Endothelial cell of umbilical vein (primary cell): ENCODE measurements at regions not wholly inside any gene's neighbourhood (a gene's known extent, or its start where the extent isn't known, plus 50 kb on each side); places are given as distances from the start of the nearest gene placed in this dataset.

Experiments used
- BruUV-seq: library from RNA; stranded (reverse); fragments of 400-500 nt; replicated peaks from 2 replicates; lab custom pipeline; 2021; lab: Mats Ljungman, UMichigan
- CTCF ChIA-PET: fragments of 300-600, 350-600 bp; sonication (Branson Sonifier 250); formaldehyde crosslinking; loops from one replicate; lab custom pipeline; 2021; ENCODE audit warnings: antibody characterized with exemption, inconsistent platforms; lab: Charles Lee
- POLR2A ChIA-PET: fragments of 300-600, 350-600 bp; sonication (Branson Sonifier 250); formaldehyde crosslinking; loops from one replicate; lab custom pipeline; 2021; ENCODE audit warnings: antibody characterized with exemption, inconsistent platforms; lab: Charles Lee
- DNase-seq: peaks from one replicate; pipeline ENCODE4 v3.0.0-alpha.2; 2011; ENCODE audit warnings: low read depth, low spot score
- FAIRE-seq: peaks from 2 replicates; lab custom pipeline; 2011; peaks lifted over from hg19 to GRCh38; lab: Jason Lieb, UNC
- H2AFZ ChIP-seq: 2 replicates; pipeline ENCODE4 v1.6.0; 2012; ENCODE audit warnings: low read depth, low read length, control low read depth, inconsistent platforms
- H3K27ac ChIP-seq: 2 replicates; pipeline ENCODE4 v1.5.1; 2011; ENCODE audit warnings: low read depth, mild to moderate bottlenecking, control low read depth, low read length, moderate library complexity; ENCODE audit not compliant: insufficient read depth
- H3K27me3 ChIP-seq, 2 experiments: 2 replicates each; pipeline versions ENCODE4 v1.6.0 to v1.6.1; 2011; ENCODE audit warnings: low read length in 2 of 2, mixed read lengths in 1 of 2; ENCODE audit not compliant: control insufficient read depth in 2 of 2, insufficient read depth in 2 of 2
- H3K36me3 ChIP-seq, 2 experiments: 2 replicates in 1 of 2; 3 replicates in 1 of 2; pipeline ENCODE4 v1.5.1; 2011; ENCODE audit warnings: low read length in 2 of 2, mild to moderate bottlenecking in 1 of 2, moderate library complexity in 1 of 2; ENCODE audit not compliant: control insufficient read depth in 2 of 2, insufficient read depth in 2 of 2; ENCODE audit errors: extremely low read depth in 1 of 2
- H3K4me1 ChIP-seq: 3 replicates; pipeline ENCODE4 v1.5.1; 2011; ENCODE audit warnings: mild to moderate bottlenecking, low read length; ENCODE audit not compliant: control insufficient read depth, insufficient read depth; ENCODE audit errors: extremely low read depth
- H3K4me2 ChIP-seq: 2 replicates; pipeline ENCODE4 v1.6.1; 2011; ENCODE audit warnings: low read length, control low read depth, mixed read lengths; ENCODE audit not compliant: insufficient read depth
- H3K4me3 ChIP-seq, 3 experiments: fragments of 200-600 bp in 1 of 3; sonication (generic), shearing (Covaris generic) in 1 of 3; replicated peaks in 1 of 3; 2 replicates each; pipeline ENCODE4 v1.5.1; 2011 to 2016; ENCODE audit warnings: control low read depth in 3 of 3, low read length in 3 of 3, mild to moderate bottlenecking in 2 of 3, inconsistent platforms in 1 of 3, low read depth in 1 of 3, moderate library complexity in 1 of 3; ENCODE audit not compliant: insufficient read depth in 1 of 3
- H3K79me2 ChIP-seq: 2 replicates; pipeline ENCODE4 v1.6.0; 2012; ENCODE audit warnings: low read length, inconsistent platforms; ENCODE audit not compliant: control insufficient read depth, insufficient read depth
- H3K9ac ChIP-seq: replicated peaks from 2 replicates; pipeline ENCODE3; 2011; ENCODE audit warnings: low read length, control low read depth; ENCODE audit not compliant: insufficient read depth; ENCODE audit errors: extremely low read depth
- H3K9me1 ChIP-seq: replicated peaks from 3 replicates; pipeline ENCODE4 v1.6.0; 2011; ENCODE audit warnings: mild to moderate bottlenecking, low read length; ENCODE audit not compliant: control insufficient read depth, insufficient read depth; ENCODE audit errors: extremely low read depth
- H3K9me3 ChIP-seq: replicated peaks from 2 replicates; pipeline ENCODE4 v1.5.1; 2012; ENCODE audit warnings: low read length, inconsistent platforms; ENCODE audit not compliant: control insufficient read depth, insufficient read depth
- H4K20me1 ChIP-seq: replicated peaks from 2 replicates; pipeline ENCODE3; 2011; ENCODE audit warnings: mild to moderate bottlenecking, low read length; ENCODE audit not compliant: control insufficient read depth, insufficient read depth; ENCODE audit errors: extremely low read depth
- CTCF ChIP-seq, 2 donors: IDR thresholded peaks; 1 replicate in 1 of 2; 2 replicates in 1 of 2; pipeline ENCODE4 v1.5.1; 2011; ENCODE audit warnings: low read length in 2 of 2, mild to moderate bottlenecking in 2 of 2, moderate library complexity in 2 of 2, control low read depth in 1 of 2, inconsistent platforms in 1 of 2, low read depth in 1 of 2; ENCODE audit not compliant: insufficient read depth in 1 of 2; ENCODE audit errors: extremely low read depth in 1 of 2
- EZH2 ChIP-seq: IDR thresholded peaks from 2 replicates; pipeline ENCODE4 v1.6.1; 2012; ENCODE audit warnings: borderline replicate concordance, low read depth, mild to moderate bottlenecking, moderate library complexity, low read length, inconsistent platforms; ENCODE audit not compliant: severe bottlenecking
- FOS ChIP-seq: IDR thresholded peaks from 2 replicates; pipeline ENCODE4 v1.6.1; 2011; ENCODE audit warnings: mild to moderate bottlenecking, low read length, moderate library complexity, borderline replicate concordance; ENCODE audit not compliant: insufficient read depth
- GATA2 ChIP-seq: IDR thresholded peaks from 2 replicates; pipeline ENCODE4 v1.7.0; 2011; ENCODE audit warnings: low read depth, mild to moderate bottlenecking, moderate library complexity, mixed read lengths, low read length; ENCODE audit not compliant: insufficient read length, insufficient read depth
- JUN ChIP-seq: IDR thresholded peaks from 2 replicates; pipeline ENCODE4 v1.6.1; 2011; ENCODE audit warnings: borderline replicate concordance, low read depth; ENCODE audit not compliant: insufficient read length, insufficient read depth
- MYC ChIP-seq: IDR thresholded peaks from one replicate; pipeline ENCODE4 v1.6.1; 2011; ENCODE audit warnings: mild to moderate bottlenecking, low read depth, low read length
- POLR2A ChIP-seq: IDR thresholded peaks from 2 replicates; pipeline ENCODE4 v1.6.1; 2012; ENCODE audit warnings: low read depth, mild to moderate bottlenecking, control low read depth, low read length
- POLR2AphosphoS5 ChIP-seq: IDR thresholded peaks from 2 replicates; pipeline ENCODE4 v1.6.1; 2012; ENCODE audit warnings: low read depth, mild to moderate bottlenecking, control low read depth, low read length, moderate library complexity; ENCODE audit not compliant: insufficient read depth
- dilution Hi-C: fragments of 300-500 bp; cut with MboI; formaldehyde crosslinking; loops from one replicate; pipeline ENCODE4 v1.15.0; 2019; ENCODE audit warnings: low sequenced_read_pairs; ENCODE audit not compliant: extremely low pct_ligation_motif_present
- intact Hi-C: fragments of 100-400 bp; cut with micrococcal nuclease; formaldehyde crosslinking; loops from one replicate; pipeline ENCODE4 v1.10.0; 2022
- TF ChIP-seq, protein P1 (sequence below): IDR thresholded peaks from 2 replicates; pipeline ENCODE4 v1.6.1; 2011; ENCODE audit not compliant: insufficient read depth, insufficient read length

DNA sequence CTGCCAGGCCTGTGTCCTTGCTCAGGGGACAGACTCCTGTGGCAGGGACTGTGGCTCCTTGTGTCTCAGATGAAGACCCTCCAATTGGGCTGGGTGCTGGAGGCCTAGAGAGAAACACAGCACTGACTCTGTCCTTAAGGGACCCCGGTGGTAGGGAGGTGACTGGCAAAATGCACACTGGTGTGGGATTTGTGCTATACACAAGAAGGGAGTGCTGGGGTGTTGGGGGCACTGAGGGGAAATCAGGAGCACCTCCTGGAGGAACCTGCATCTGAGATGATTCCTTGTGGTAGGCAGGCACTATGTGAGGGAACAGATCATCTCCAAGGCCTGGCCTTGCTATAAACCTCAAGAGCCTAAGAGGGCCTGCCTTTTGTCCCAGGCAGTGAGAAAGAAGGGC, 149.2 kb downstream of the RPS24 start:
- no peak for DNase-seq
- H3K4me1 ChIP-seq, result no peaks in the 10 kb centered on the region

DNA sequence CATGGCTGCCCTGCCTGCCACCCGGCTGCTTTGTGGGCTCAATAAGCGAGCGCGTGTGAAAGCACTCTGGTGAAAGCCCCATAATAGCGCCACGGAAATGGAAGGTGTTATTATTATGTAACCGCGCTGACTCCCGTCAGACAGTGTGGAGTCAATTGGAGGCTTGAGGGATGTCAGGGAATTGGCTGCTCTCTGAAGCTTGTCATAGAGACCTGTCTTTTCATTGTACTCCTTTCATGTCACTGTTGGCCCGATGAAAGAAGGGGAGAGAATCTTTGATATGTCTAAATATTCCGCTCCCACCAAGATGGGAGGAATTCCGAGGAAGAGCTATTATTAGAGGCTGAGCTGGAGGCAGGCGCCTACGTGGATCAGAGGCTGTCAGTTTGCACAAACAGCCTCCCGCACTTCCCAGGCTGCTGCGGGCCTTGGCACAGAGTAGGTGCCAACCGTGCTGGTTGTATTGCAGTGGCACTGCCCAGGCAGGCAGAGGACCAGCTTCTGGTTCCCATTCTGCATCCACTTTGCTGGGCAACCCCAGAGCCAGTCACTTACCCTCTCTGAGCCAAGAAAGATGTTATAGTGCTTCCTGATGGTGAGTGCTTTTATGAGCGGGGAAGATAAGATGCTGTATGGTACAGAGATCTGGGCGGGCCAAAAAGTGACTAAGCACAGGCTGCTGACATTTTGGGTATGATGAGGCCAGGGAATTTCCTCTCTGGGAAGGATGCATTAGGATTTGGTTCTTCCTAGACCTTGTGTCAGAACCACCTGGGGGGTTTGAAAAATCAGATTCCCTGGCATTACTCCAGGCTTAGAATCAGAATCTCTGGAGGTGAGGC, 151.4 kb downstream of the RPS24 start:
- dilution Hi-C loops (no loop called here), intact Hi-C loops (no loop called here)
- ChIA-PET CTCF (no interaction called here), POLR2A (no interaction called here)
- BruUV-seq, result no TSS peak
- FAIRE-seq, result no peak
- DNase-seq, result no peak
- no peak overlapping the region for H3K27ac ChIP-seq
- no peaks in the 10 kb centered on the region for H3K9me3 ChIP-seq
- H4K20me1 ChIP-seq, result no peaks in the 10 kb centered on the region
- H2AFZ ChIP-seq, result no peak overlapping the region
- H3K4me2 ChIP-seq, result no peak overlapping the region
- H3K36me3 ChIP-seq, result no peaks in the 10 kb centered on the region
- H3K4me1 ChIP-seq, result no peaks in the 10 kb centered on the region
- H3K27me3 ChIP-seq, result no peaks in the 10 kb centered on the region
- no peaks in the 10 kb centered on the region for H3K9me1 ChIP-seq
- H3K9ac ChIP-seq, result no peak overlapping the region
- TF ChIP-seq, protein P1, sequence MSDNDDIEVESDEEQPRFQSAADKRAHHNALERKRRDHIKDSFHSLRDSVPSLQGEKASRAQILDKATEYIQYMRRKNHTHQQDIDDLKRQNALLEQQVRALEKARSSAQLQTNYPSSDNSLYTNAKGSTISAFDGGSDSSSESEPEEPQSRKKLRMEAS, result no peak
- TF ChIP-seq MYC (no peak), FOS (no peak), EZH2 (no peak), GATA2 (no peak), JUN (no peak), POLR2AphosphoS5 (no peak), CTCF (IDR thresholded peaks at IDR 0.05; ENCODE audit: extremely low read depth in 1 of 2, insufficient read depth in 1 of 2, low read depth in 1 of 2, low read length in 2 of 2) (no peak), POLR2A (no peak)
- no peaks in the 10 kb centered on the region for H3K79me2 ChIP-seq
- H3K4me3 ChIP-seq, result no peak overlapping the region

More for the DNA sequence above, 149.2 kb downstream of the RPS24 start:
- Histone ChIP-seq H3K36me3 (no peaks in the 10 kb centered on the region), H3K9ac (no peak overlapping the region), H3K4me3 (no peak overlapping the region), H2AFZ (no peak overlapping the region), H3K9me3 (no peaks in the 10 kb centered on the region), H3K27me3 (no peaks in the 10 kb centered on the region), H3K4me2 (no peak overlapping the region), H3K27ac (no peak overlapping the region), H3K9me1 (no peaks in the 10 kb centered on the region), H4K20me1 (no peaks in the 10 kb centered on the region), H3K79me2 (no peaks in the 10 kb centered on the region)
- no peak for TF ChIP-seq EZH2
- TF ChIP-seq JUN, result no peak
- no peak for TF ChIP-seq POLR2A
- TF ChIP-seq, protein P1, result no peak
- no peak for TF ChIP-seq GATA2
- TF ChIP-seq POLR2AphosphoS5, result no peak
- CTCF ChIA-PET, result no interaction called here
- no TSS peak for BruUV-seq
- intact Hi-C loops (no loop called here), dilution Hi-C loops (no loop called here)
- FAIRE-seq, result no peak
- POLR2A ChIA-PET, result no interaction called here
